ENCODE measurements at regions not wholly inside any gene's neighbourhood (a gene's known extent, or its start where the extent isn't known, plus 50 kb on each side); places are given as distances from the start of the nearest gene placed in this dataset.
"Not testable (repeated sequence)": the region's sequence is repeated elsewhere in the genome, so short reads cannot be mapped to it uniquely, and the experiment has no call there.

- H3K79me2 ChIP-seq (ENCODE audit: control insufficient read depth, low read length), result no peaks in the 10 kb centered on the region
- H3F3A ChIP-seq (ENCODE audit: control insufficient read depth, insufficient read depth), result no peaks in the 10 kb centered on the region
- no peak overlapping the region for H3K27ac ChIP-seq (ENCODE audit: low read depth, low read length)
- no peak for TF ChIP-seq EZH2phosphoT487 (IDR thresholded peaks at IDR 0.05; ENCODE audit: borderline replicate concordance, low read length)
- TF ChIP-seq, protein P1, sequence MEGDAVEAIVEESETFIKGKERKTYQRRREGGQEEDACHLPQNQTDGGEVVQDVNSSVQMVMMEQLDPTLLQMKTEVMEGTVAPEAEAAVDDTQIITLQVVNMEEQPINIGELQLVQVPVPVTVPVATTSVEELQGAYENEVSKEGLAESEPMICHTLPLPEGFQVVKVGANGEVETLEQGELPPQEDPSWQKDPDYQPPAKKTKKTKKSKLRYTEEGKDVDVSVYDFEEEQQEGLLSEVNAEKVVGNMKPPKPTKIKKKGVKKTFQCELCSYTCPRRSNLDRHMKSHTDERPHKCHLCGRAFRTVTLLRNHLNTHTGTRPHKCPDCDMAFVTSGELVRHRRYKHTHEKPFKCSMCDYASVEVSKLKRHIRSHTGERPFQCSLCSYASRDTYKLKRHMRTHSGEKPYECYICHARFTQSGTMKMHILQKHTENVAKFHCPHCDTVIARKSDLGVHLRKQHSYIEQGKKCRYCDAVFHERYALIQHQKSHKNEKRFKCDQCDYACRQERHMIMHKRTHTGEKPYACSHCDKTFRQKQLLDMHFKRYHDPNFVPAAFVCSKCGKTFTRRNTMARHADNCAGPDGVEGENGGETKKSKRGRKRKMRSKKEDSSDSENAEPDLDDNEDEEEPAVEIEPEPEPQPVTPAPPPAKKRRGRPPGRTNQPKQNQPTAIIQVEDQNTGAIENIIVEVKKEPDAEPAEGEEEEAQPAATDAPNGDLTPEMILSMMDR (IDR thresholded peaks at IDR 0.05; ENCODE audit: low read depth, low read length, poor library complexity, severe bottlenecking), result no peak
- no peaks in the 10 kb centered on the region for H3K4me1 ChIP-seq (ENCODE audit: control insufficient read depth, low read length)
- no peak overlapping the region for H3K4me3 ChIP-seq (ENCODE audit: low read length)
- H3K4me2 ChIP-seq (ENCODE audit: low read length), result no peak overlapping the region
- no peaks in the 10 kb centered on the region for H3K9me3 ChIP-seq (ENCODE audit: control insufficient read depth, insufficient read depth, low read length)
- no peaks in the 10 kb centered on the region for H3K36me3 ChIP-seq (ENCODE audit: control insufficient read depth, low read length)
- H3K27me3 ChIP-seq (ENCODE audit: control insufficient read depth, low read length), result no peaks in the 10 kb centered on the region
- H3K9me2 ChIP-seq (replicated peaks; ENCODE audit: control insufficient read depth, low read length), result no peaks in the 10 kb centered on the region
- H4K20me1 ChIP-seq (ENCODE audit: control insufficient read depth, insufficient read depth, low read depth, low read length), result no peaks in the 10 kb centered on the region
These were observed 236.7 kb downstream of the TENT5A start for GRCh38 chr6:81515562-81516453.

DNA sequence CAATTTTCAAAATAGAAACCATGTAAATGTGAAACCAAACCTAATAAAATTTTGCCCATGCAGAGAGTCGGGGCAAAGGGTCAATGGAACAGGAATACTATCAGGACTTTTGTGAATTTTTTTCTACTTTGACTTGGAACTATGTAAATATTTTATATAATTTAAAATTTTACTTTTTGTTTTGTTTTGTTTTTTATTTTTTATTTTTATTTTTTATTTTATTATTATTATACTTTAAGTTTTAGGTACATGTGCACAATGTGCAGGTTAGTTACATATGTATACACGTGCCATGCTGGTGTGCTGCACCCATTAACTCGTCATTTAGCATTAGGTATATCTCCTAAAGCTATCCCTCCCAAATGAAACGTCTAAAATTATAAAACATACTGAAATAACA is 238.3 kb downstream of the TENT5A start:
- H3K4me1 ChIP-seq (ENCODE audit: control insufficient read depth, low read length), result not testable (repeated sequence)

GRCh38 chr6:81511423-81511822 is 241.1 kb downstream of the TENT5A start:
- H3K9me2 ChIP-seq (replicated peaks; ENCODE audit: control insufficient read depth, low read length), result no peaks in the 10 kb centered on the region

More for the DNA sequence above, 238.3 kb downstream of the TENT5A start:
- not testable (repeated sequence) for H3K36me3 ChIP-seq (ENCODE audit: control insufficient read depth, low read length); H3K79me2 ChIP-seq (ENCODE audit: control insufficient read depth, low read length); H3K27me3 ChIP-seq (ENCODE audit: control insufficient read depth, low read length); H3F3A ChIP-seq (ENCODE audit: control insufficient read depth, insufficient read depth); H4K20me1 ChIP-seq (ENCODE audit: control insufficient read depth, insufficient read depth, low read depth, low read length); H3K27ac ChIP-seq (ENCODE audit: low read depth, low read length); H3K4me3 ChIP-seq (ENCODE audit: low read length); H3K9me3 ChIP-seq (ENCODE audit: control insufficient read depth, insufficient read depth, low read length); H3K9me2 ChIP-seq (replicated peaks; ENCODE audit: control insufficient read depth, low read length); H3K4me2 ChIP-seq (ENCODE audit: low read length)

GRCh38 chr6:81495999-81496398 is 256.5 kb downstream of the TENT5A start:
- no peak overlapping the region for H3K4me2 ChIP-seq (ENCODE audit: low read length)
- no peaks in the 10 kb centered on the region for H3K9me3 ChIP-seq (ENCODE audit: control insufficient read depth, insufficient read depth, low read length)
- no peaks in the 10 kb centered on the region for H3F3A ChIP-seq (ENCODE audit: control insufficient read depth, insufficient read depth)
- H3K9me2 ChIP-seq (replicated peaks; ENCODE audit: control insufficient read depth, low read length), result no peaks in the 10 kb centered on the region
- no peaks in the 10 kb centered on the region for H4K20me1 ChIP-seq (ENCODE audit: control insufficient read depth, insufficient read depth, low read depth, low read length)
- no peaks in the 10 kb centered on the region for H3K79me2 ChIP-seq (ENCODE audit: control insufficient read depth, low read length)
- H3K4me3 ChIP-seq (ENCODE audit: low read length), result no peak overlapping the region
- H3K4me1 ChIP-seq (ENCODE audit: control insufficient read depth, low read length), result no peaks in the 10 kb centered on the region
- TF ChIP-seq EZH2phosphoT487 (IDR thresholded peaks at IDR 0.05; ENCODE audit: borderline replicate concordance, low read length), result no peak
- TF ChIP-seq, protein P1 (IDR thresholded peaks at IDR 0.05; ENCODE audit: low read depth, low read length, poor library complexity, severe bottlenecking), result no peak
- H3K27ac ChIP-seq (ENCODE audit: low read depth, low read length), result no peak overlapping the region
- no peaks in the 10 kb centered on the region for H3K27me3 ChIP-seq (ENCODE audit: control insufficient read depth, low read length)
- no peaks in the 10 kb centered on the region for H3K36me3 ChIP-seq (ENCODE audit: control insufficient read depth, low read length)

More at GRCh38 chr6:81511423-81511822, 241.1 kb downstream of the TENT5A start:
- H3K4me1 ChIP-seq (ENCODE audit: control insufficient read depth, low read length), result no peaks in the 10 kb centered on the region
- no peaks in the 10 kb centered on the region for H3F3A ChIP-seq (ENCODE audit: control insufficient read depth, insufficient read depth)
- no peak overlapping the region for H3K27ac ChIP-seq (ENCODE audit: low read depth, low read length)
- H4K20me1 ChIP-seq (ENCODE audit: control insufficient read depth, insufficient read depth, low read depth, low read length), result no peaks in the 10 kb centered on the region
- no peaks in the 10 kb centered on the region for H3K9me3 ChIP-seq (ENCODE audit: control insufficient read depth, insufficient read depth, low read length)
- no peaks in the 10 kb centered on the region for H3K36me3 ChIP-seq (ENCODE audit: control insufficient read depth, low read length)
- TF ChIP-seq, protein P1 (IDR thresholded peaks at IDR 0.05; ENCODE audit: low read depth, low read length, poor library complexity, severe bottlenecking), result no peak
- TF ChIP-seq EZH2phosphoT487 (IDR thresholded peaks at IDR 0.05; ENCODE audit: borderline replicate concordance, low read length), result no peak
- H3K4me3 ChIP-seq (ENCODE audit: low read length), result no peak overlapping the region
- no peaks in the 10 kb centered on the region for H3K79me2 ChIP-seq (ENCODE audit: control insufficient read depth, low read length)
- H3K4me2 ChIP-seq (ENCODE audit: low read length), result no peak overlapping the region
- H3K27me3 ChIP-seq (ENCODE audit: control insufficient read depth, low read length), result no peaks in the 10 kb centered on the region

Data from DOHH2 (cell line).